Panc1 (cell line): ENCODE measurements at regions not wholly inside any gene's neighbourhood (a gene's known extent, or its start where the extent isn't known, plus 50 kb on each side); places are given as distances from the start of the nearest gene placed in this dataset.

Experiments
- ATAC-seq: fragments of 200-7000 bp; cut with Tn5 transposase; 2 replicates; pipeline ENCODE4 v1.9.1; 2020; ENCODE audit warnings: mild to moderate bottlenecking, moderate library complexity
- BruUV-seq: library from RNA; stranded (reverse); fragments of 400-500 nt; replicated peaks from 2 replicates; lab custom pipeline; 2021; lab: Mats Ljungman, UMichigan
- CTCF ChIA-PET: fragments of 300-600 bp; sonication (Branson Sonifier 250); formaldehyde crosslinking; loops from one replicate; lab custom pipeline; 2022; ENCODE audit warnings: antibody characterized with exemption; lab: Charles Lee
- POLR2A ChIA-PET: fragments of 300-600 bp; sonication (Branson Sonifier 250); formaldehyde crosslinking; loops from one replicate; lab custom pipeline; 2022; ENCODE audit warnings: antibody characterized with exemption; lab: Charles Lee
- DNase-seq: peaks from one replicate; pipeline ENCODE4 v3.0.0-alpha.2; 2010; ENCODE audit warnings: low read depth, low spot score
- H3K27ac ChIP-seq: 2 replicates; pipeline ENCODE4 v1.5.1; 2011; ENCODE audit warnings: mild to moderate bottlenecking, low read length, inconsistent platforms
- H3K27me3 ChIP-seq: fragments of 200-500 bp; sonication (Bioruptor generic); 2 replicates; pipeline ENCODE4 v1.6.0; 2014; ENCODE audit warnings: low read length, inconsistent platforms; ENCODE audit not compliant: control insufficient read depth, insufficient read depth
- H3K36me3 ChIP-seq: fragments of 200-500 bp; sonication (Bioruptor generic); 2 replicates; pipeline ENCODE4 v1.5.1; 2014; ENCODE audit warnings: inconsistent platforms, mild to moderate bottlenecking, low read length, moderate library complexity; ENCODE audit not compliant: control insufficient read depth, insufficient read depth
- H3K4me1 ChIP-seq: 2 replicates; pipeline ENCODE4 v1.5.1; 2011; ENCODE audit warnings: inconsistent platforms, mild to moderate bottlenecking, low read length, moderate library complexity; ENCODE audit not compliant: control insufficient read depth, insufficient read depth
- H3K4me3 ChIP-seq, 2 experiments: 2 replicates each; pipeline ENCODE4 v1.5.1; 2011 to 2012; ENCODE audit warnings: low read depth in 2 of 2, low read length in 2 of 2, mild to moderate bottlenecking in 2 of 2, inconsistent platforms in 1 of 2, moderate library complexity in 1 of 2
- H3K9me3 ChIP-seq: fragments of 200-500 bp; sonication (Bioruptor generic); 2 replicates; pipeline ENCODE4 v1.5.1; 2014; ENCODE audit warnings: low read depth, mild to moderate bottlenecking, inconsistent platforms, low read length, moderate library complexity; ENCODE audit not compliant: control insufficient read depth, insufficient read depth
- CTCF ChIP-seq: fragments of 450-650 bp; IDR thresholded peaks from 2 replicates; pipeline ENCODE4 v1.5.1; 2017; ENCODE audit warnings: mild to moderate bottlenecking
- POLR2AphosphoS5 ChIP-seq: IDR thresholded peaks from 2 replicates; pipeline ENCODE4 v1.6.1; 2012; ENCODE audit warnings: mild to moderate bottlenecking, low read depth, low read length, moderate library complexity
- REST ChIP-seq, 2 experiments: IDR thresholded peaks; 2 replicates each; pipeline ENCODE4 v1.6.1; 2011 to 2012; ENCODE audit warnings: low read depth in 2 of 2, control low read depth in 1 of 2, low read length in 1 of 2, mild to moderate bottlenecking in 1 of 2, moderate library complexity in 1 of 2; ENCODE audit not compliant: insufficient read depth in 1 of 2
- SIN3A ChIP-seq: IDR thresholded peaks from 2 replicates; pipeline ENCODE4 v1.6.1; 2012; ENCODE audit warnings: low read depth, mild to moderate bottlenecking, low read length, moderate library complexity, borderline replicate concordance; ENCODE audit not compliant: insufficient read depth
- TCF7L2 ChIP-seq: IDR thresholded peaks from 2 replicates; pipeline ENCODE4 v1.6.1; 2011; ENCODE audit warnings: mild to moderate bottlenecking, low read depth, low read length, inconsistent platforms
- in situ Hi-C: cut with HindIII; loops from 2 replicates; pipeline ENCODE4 v1.10.0; 2016; ENCODE audit warnings: low sequenced_read_pairs, low pct_unique_long_range_greater_than_20kb
- intact Hi-C: fragments of 100-400 bp; cut with micrococcal nuclease; formaldehyde crosslinking; loops from one replicate; pipeline ENCODE4 v1.10.0; 2022; ENCODE audit not compliant: unreplicated experiment

- no peak for ATAC-seq
- Histone ChIP-seq H3K27ac (no peak overlapping the region), H3K4me3 (no peak overlapping the region), H3K36me3 (no peaks in the 10 kb centered on the region), H3K27me3 (peaks cover 46% of the 10 kb centered on the region), H3K9me3 (no peaks in the 10 kb centered on the region), H3K4me1 (peaks cover 3% of the 10 kb centered on the region; the same call in 1 of the 2 replicates)
- intact Hi-C loops, result no loop called here
- in situ Hi-C loops, result no loop called here
- POLR2A ChIA-PET, result no interaction called here
- TF ChIP-seq REST (IDR thresholded peaks at IDR 0.05; ENCODE audit: insufficient read depth in 1 of 2, low read depth in 2 of 2, low read length in 1 of 2), result no peak
- no peak for TF ChIP-seq POLR2AphosphoS5
- no peak for TF ChIP-seq SIN3A
- TF ChIP-seq TCF7L2, result no peak
- no peak for TF ChIP-seq CTCF
- no peak for DNase-seq
- CTCF ChIA-PET, result no interaction called here
- no TSS peak for BruUV-seq
Measured at GRCh38 chrX:134174273-134174660, 62.7 kb upstream of the CCDC160 start.

- CTCF ChIA-PET, result no interaction called here
- BruUV-seq, result no TSS peak
Measured at GRCh38 chrX:134174859-134175258, 62.1 kb upstream of the CCDC160 start.

More at GRCh38 chrX:134174859-134175258, 62.1 kb upstream of the CCDC160 start:
- Histone ChIP-seq H3K27ac (no peak overlapping the region), H3K27me3 (peaks cover 47% of the 10 kb centered on the region), H3K4me3 (no peak overlapping the region), H3K4me1 (peaks cover 3% of the 10 kb centered on the region; the same call in 1 of the 2 replicates), H3K9me3 (no peaks in the 10 kb centered on the region), H3K36me3 (no peaks in the 10 kb centered on the region)
- TF ChIP-seq CTCF (no peak), SIN3A (no peak), REST (IDR thresholded peaks at IDR 0.05; ENCODE audit: insufficient read depth in 1 of 2, low read depth in 2 of 2, low read length in 1 of 2) (no peak), TCF7L2 (no peak), POLR2AphosphoS5 (no peak)
- intact Hi-C loops (no loop called here), in situ Hi-C loops (no loop called here)
- ATAC-seq (no peak), DNase-seq (no peak)
- POLR2A ChIA-PET, result no interaction called here
